ENCODE measurements at regions not wholly inside any gene's neighbourhood (a gene's known extent, or its start where the extent isn't known, plus 50 kb on each side); places are given as distances from the start of the nearest gene placed in this dataset.
"Not testable (repeated sequence)": the region's sequence is repeated elsewhere in the genome, so short reads cannot be mapped to it uniquely, and the experiment has no call there.

GRCh38 chr11:38721586-38722315, 2123.7 kb upstream of the RAG2 start:
- no peak for DNase-seq (ENCODE audit: low read depth in 2 of 2)

- DNase-seq (ENCODE audit: low read depth in 2 of 2), result no peak
Observed at GRCh38 chr11:38718659-38719058, 2120.6 kb upstream of the RAG2 start.

DNA sequence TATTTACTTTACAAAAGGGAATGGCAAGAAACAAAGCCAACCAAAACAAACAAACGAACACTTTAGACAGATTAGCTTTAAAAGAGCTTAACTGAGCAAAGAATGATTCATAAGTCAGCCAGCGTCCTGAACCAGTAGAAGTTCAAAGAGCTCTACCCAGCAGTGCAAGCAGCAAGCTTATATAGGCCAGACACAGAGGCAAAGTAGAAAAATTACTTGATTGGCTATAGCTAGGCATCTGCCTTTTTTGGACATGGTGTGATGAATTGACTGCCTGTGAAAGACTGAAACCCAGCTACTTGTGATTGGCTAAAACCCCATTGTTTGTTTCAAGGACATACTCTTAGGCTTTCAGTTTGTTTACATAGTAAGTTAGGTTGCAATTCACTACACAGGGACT, 2120.0 kb upstream of the RAG2 start:
- DNase-seq (ENCODE audit: low read depth in 2 of 2), result no peak

GRCh38 chr11:38711110-38711509, 2113.1 kb upstream of the RAG2 start:
- DNase-seq (ENCODE audit: low read depth in 2 of 2), result no peak

GRCh38 chr11:38710262-38710661, 2112.2 kb upstream of the RAG2 start:
- DNase-seq (ENCODE audit: low read depth in 2 of 2), result no peak

DNA sequence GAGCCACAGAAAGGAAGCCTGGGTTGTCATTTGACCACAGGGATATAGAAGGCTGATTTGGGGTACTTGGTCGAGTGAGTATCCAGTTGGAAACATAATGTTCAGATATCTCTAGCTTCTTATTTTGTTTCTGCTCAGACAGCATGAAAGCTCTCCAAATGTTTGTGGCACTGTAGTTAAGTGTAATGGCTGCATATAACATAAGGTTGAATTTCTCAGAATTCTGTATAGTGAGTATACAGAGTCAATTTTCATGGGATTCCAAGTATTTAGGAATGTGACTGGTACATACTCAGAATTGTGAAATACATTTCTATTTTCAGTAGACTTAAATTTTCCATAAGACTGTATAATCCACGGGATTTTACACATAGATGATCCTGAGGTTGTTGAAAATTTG, 2102.1 kb upstream of the RAG2 start:
- no peak for DNase-seq (ENCODE audit: low read depth in 2 of 2)

DNA sequence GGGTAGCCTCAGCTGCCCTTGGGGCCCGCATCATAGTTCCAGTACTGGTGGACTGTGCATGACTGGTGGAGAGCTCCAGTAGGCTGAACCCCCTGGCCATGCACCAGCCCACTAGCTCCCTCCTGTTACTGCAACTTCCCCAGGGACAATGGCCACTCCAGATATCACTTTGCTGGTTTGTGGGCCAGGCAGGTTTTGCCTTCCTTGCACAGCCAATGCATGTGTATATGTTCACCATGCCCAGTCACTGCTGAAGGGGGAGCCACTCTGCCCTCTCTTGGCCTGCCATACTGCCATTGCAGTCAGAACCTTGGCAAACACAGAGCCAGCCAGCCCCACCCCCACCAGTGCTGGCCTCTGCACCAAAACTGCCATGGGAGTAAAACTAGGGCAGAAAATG, 2095.3 kb upstream of the RAG2 start:
- DNase-seq (ENCODE audit: low read depth in 2 of 2), result no peak

GRCh38 chr11:38690211-38690610, 2092.2 kb upstream of the RAG2 start:
- not testable (repeated sequence) for DNase-seq (ENCODE audit: low read depth in 2 of 2)

DNA sequence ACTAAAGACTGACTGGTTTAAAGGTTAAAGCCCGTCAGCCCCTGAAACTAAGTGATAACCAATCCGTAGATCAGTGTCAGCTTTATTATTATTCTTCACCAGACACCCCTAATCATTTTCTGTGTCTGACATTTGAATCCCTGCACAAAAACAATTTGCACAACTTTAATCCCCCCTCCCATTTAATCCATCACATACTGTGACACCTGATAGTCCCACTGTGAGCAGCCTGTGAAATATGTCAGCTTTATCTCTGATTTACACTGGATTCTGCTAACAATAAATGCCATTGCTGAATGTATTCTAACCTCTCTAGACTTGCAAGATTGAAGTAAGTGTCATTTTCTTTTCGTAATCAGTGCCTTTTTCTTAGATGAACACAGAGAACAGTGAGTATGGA, 2089.0 kb upstream of the RAG2 start:
- no peak for DNase-seq (ENCODE audit: low read depth in 2 of 2)

GRCh38 chr11:38683484-38683883, 2085.4 kb upstream of the RAG2 start:
- no peak for DNase-seq (ENCODE audit: low read depth in 2 of 2)

DNA sequence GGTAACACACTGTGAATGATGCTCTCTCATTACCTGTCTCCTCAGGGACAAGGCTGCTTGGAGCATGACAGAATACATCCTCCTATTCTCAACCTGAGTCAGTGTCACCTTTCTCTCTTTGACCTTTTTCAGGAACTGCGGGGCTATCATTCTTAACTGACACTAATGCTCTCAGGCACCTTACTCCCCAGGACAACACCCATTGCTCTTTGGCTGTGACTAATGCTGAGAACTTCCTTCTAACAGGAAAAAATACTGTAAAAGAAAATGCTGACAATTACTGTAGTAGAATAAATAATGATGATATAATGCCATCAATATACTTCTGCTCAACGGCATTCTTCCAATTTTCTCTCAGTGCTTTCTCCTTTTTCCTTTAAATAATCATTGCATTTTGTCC, 2082.7 kb upstream of the RAG2 start:
- DNase-seq (ENCODE audit: low read depth in 2 of 2), result no peak

- DNase-seq (ENCODE audit: low read depth in 2 of 2), result no peak
Observed at GRCh38 chr11:38680166-38680565, 2082.1 kb upstream of the RAG2 start.

DNA sequence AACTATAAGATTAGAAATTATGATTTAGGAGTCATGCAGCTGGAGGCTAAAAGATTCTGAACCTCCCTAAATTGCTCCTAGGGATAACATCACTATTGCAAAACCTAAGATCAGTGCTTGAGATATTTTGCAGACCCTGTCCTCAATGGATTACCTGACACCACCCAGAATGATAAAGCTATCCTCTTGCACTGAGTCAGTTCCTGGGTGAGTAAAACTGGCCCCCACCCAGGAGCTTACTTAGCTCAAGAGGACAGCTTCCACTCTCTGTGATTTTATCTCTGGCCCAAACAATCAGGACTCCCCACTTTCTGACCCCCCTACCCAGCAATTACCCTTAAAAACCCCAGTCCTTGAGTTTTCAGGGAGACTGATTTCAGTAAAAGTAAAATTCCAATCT, 2074.4 kb upstream of the RAG2 start:
- DNase-seq (ENCODE audit: low read depth in 2 of 2), result no peak

DNA sequence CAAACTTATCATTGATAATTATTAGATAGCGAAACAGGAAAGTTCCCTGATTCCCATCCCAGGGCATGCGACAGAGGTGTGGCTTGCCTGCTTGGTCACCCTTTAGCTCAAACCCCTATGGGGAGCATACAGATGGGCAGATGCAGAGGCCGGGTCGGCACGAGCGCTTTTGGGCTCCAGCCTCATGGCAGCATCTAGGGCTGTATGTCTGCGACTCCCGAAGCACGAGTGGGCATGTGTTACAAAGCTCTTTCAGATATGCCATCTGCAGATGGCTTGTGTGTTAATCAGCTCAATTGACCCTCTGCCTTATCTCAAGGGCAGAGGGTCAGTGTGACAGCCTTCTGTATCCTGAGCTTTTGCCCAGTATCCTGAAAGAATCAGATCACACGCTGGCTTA, 2069.3 kb upstream of the RAG2 start:
- DNase-seq (ENCODE audit: low read depth in 2 of 2), result no peak

- DNase-seq (ENCODE audit: low read depth in 2 of 2), result no peak
Observed at GRCh38 chr11:38648604-38649003, 2050.6 kb upstream of the RAG2 start.

GRCh38 chr11:38646382-38646781, 2048.3 kb upstream of the RAG2 start:
- DNase-seq (ENCODE audit: low read depth in 2 of 2), result no peak

- no peak for DNase-seq (ENCODE audit: low read depth in 2 of 2)
Observed at GRCh38 chr11:38640854-38641253, 2042.8 kb upstream of the RAG2 start.

- no peak for DNase-seq (ENCODE audit: low read depth in 2 of 2)
Observed at GRCh38 chr11:38612701-38613100, 2014.7 kb upstream of the RAG2 start.

DNA sequence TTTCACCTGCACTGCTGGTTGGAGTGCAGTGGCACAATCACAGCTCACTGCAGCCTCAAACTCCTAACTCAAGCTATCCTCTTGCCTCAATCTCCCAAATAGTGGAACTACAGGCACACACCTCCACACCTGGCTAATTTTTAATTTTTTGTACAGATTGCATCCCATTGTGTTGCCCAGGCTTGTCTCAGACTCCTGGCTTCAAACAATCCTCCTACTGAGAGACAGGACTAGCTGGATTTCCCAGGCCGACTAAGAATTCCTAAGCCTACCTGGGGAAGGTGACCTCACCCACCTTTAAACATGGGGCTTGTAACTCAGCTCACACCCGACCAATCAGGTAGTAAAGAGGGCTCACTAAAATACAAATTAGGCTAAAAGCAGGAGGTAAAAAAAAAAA, 2003.3 kb upstream of the RAG2 start:
- DNase-seq (ENCODE audit: low read depth in 2 of 2), result not testable (repeated sequence)

DNA sequence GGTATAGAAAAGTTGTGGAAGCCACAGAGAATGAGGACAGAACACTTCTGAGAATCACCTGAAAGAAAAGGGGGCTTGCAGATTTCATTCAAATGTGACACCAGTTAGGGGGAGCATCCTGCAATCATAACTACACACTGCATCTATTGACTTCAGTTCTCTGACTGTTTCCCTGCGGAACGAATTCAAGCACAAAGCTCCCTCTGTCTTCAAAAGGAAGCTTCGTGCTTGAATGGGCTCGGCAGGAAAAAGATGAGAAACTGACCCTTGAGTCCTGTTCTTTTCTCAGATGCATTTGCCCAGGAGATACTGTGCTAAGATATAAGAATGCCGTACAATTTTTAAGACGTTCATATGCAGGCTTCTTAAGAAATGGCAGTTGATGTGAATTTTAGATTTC, 2000.4 kb upstream of the RAG2 start:
- DNase-seq (ENCODE audit: low read depth in 2 of 2), result no peak

GRCh38 chr11:38595359-38596016, 1997.5 kb upstream of the RAG2 start:
- DNase-seq (ENCODE audit: low read depth in 2 of 2), result not testable (repeated sequence)

DNA sequence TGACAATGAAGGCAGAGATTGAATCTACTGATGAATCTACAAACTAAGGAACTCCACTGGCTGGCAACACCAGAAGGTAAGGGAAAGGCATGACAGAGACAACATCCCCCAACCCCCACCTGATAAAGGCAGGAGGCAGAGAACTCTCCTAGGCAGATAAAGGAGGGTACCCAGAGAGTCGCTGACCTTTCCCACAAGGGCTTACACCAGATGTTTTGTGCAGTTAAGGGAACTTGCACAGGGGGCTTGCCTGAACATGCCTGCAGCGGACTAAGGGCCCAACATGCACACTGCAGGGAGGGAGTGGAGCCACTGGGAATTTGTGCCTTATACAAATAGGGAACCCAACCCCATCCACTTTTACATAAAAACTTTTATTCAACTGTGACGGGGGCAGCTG, 1996.9 kb upstream of the RAG2 start:
- DNase-seq (ENCODE audit: low read depth in 2 of 2), result no peak

DNA sequence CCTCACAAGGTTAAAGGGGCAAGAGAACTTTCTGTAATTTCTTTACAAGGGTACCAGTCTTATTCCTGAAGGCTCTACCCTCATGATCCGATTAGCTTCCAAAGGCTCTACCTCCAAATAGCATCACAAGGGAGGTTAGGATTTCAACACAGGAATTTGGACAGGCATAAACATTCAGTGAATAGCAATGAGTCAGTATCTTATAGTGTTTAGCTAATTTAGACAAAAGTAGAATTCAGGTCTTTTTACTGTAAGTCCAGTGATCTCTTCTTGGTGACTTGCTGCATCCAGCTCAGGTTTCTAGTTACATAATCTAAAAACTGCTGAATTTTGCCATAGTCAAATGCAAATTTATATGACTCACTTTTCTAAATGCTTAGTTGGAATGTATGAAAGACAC, 1995.6 kb upstream of the RAG2 start:
- DNase-seq (ENCODE audit: low read depth in 2 of 2), result no peak

GRCh38 chr11:38582756-38583155, 1984.7 kb upstream of the RAG2 start:
- no peak for DNase-seq (ENCODE audit: low read depth in 2 of 2)
